Astrocyte (in vitro differentiated cells and primary cell): ENCODE measurements at regions not wholly inside any gene's neighbourhood (a gene's known extent, or its start where the extent isn't known, plus 50 kb on each side); places are given as distances from the start of the nearest gene placed in this dataset.

Experiments used
- DNase-seq: peaks from one replicate; pipeline ENCODE4 v3.0.0-alpha.2; 2010; ENCODE audit warnings: low read depth
- FAIRE-seq: peaks from 2 replicates; lab custom pipeline; 2011; peaks lifted over from hg19 to GRCh38; lab: Jason Lieb, UNC
- H2AFZ ChIP-seq: 2 replicates; pipeline ENCODE4 v1.6.0; 2012; ENCODE audit warnings: low read depth, low read length, inconsistent platforms
- H3K27ac ChIP-seq: 2 replicates; pipeline ENCODE4 v1.5.1; 2011; ENCODE audit warnings: low read depth, low read length, inconsistent platforms
- H3K27me3 ChIP-seq: 2 replicates; pipeline ENCODE4 v1.6.0; 2011; ENCODE audit warnings: low read length, inconsistent platforms; ENCODE audit not compliant: insufficient read depth
- H3K36me3 ChIP-seq: 2 replicates; pipeline ENCODE4 v1.5.1; 2011; ENCODE audit warnings: low read length, inconsistent platforms; ENCODE audit not compliant: insufficient read depth
- H3K4me1 ChIP-seq: 2 replicates; pipeline ENCODE4 v1.5.1; 2011; ENCODE audit warnings: low read length, inconsistent platforms; ENCODE audit not compliant: insufficient read depth
- H3K4me2 ChIP-seq: 2 replicates; pipeline ENCODE4 v1.6.0; 2012; ENCODE audit warnings: low read length, inconsistent platforms
- H3K4me3 ChIP-seq: 2 replicates; pipeline ENCODE4 v1.5.1; 2011; ENCODE audit warnings: low read depth, mild to moderate bottlenecking, low read length, inconsistent platforms; ENCODE audit not compliant: insufficient read depth
- H3K79me2 ChIP-seq: 2 replicates; pipeline ENCODE4 v1.6.0; 2012; ENCODE audit warnings: mild to moderate bottlenecking, low read length, inconsistent platforms; ENCODE audit not compliant: insufficient read depth
- H3K9ac ChIP-seq: 2 replicates; pipeline ENCODE4 v1.6.0; 2012; ENCODE audit warnings: mild to moderate bottlenecking, low read length, inconsistent platforms
- H3K9me3 ChIP-seq: 2 replicates; pipeline ENCODE4 v1.5.1; 2012; ENCODE audit warnings: low read depth, mild to moderate bottlenecking, low read length, inconsistent platforms; ENCODE audit not compliant: insufficient read depth
- H4K20me1 ChIP-seq: 2 replicates; pipeline ENCODE4 v1.6.0; 2012; ENCODE audit warnings: low read length, inconsistent platforms; ENCODE audit not compliant: insufficient read depth
- H3K27ac Mint-ChIP-seq: one replicate; pipeline ENCODE4 v1.8.0; 2021; ENCODE audit warnings: mild to moderate bottlenecking, mixed read lengths; ENCODE audit not compliant: unreplicated experiment
- H3K27me3 Mint-ChIP-seq: one replicate; pipeline ENCODE4 v1.8.0; 2021; ENCODE audit warnings: low read depth, mixed read lengths; ENCODE audit not compliant: unreplicated experiment
- H3K36me3 Mint-ChIP-seq: one replicate; pipeline ENCODE4 v1.8.0; 2021; ENCODE audit warnings: low read depth, mixed read lengths; ENCODE audit not compliant: unreplicated experiment
- H3K4me1 Mint-ChIP-seq: one replicate; pipeline ENCODE4 v1.8.0; 2021; ENCODE audit warnings: low read depth, mixed read lengths; ENCODE audit not compliant: unreplicated experiment
- H3K4me3 Mint-ChIP-seq: one replicate; pipeline ENCODE4 v1.8.0; 2021; ENCODE audit warnings: mild to moderate bottlenecking, moderate library complexity, mixed read lengths; ENCODE audit not compliant: unreplicated experiment
- H3K9me3 Mint-ChIP-seq: one replicate; pipeline ENCODE4 v1.8.0; 2021; ENCODE audit warnings: mild to moderate bottlenecking, mixed read lengths; ENCODE audit not compliant: unreplicated experiment
- CTCF ChIP-seq: IDR thresholded peaks from 2 replicates; pipeline ENCODE4 v1.5.1; 2011; ENCODE audit warnings: low read depth, mild to moderate bottlenecking, inconsistent platforms, low read length, moderate library complexity; ENCODE audit not compliant: insufficient read depth
- EZH2 ChIP-seq: IDR thresholded peaks from 2 replicates; pipeline ENCODE4 v1.6.1; 2012; ENCODE audit warnings: mild to moderate bottlenecking, low read length, inconsistent platforms; ENCODE audit not compliant: insufficient read depth

- no peaks in the 10 kb centered on the region for H4K20me1 ChIP-seq
- H3K27ac Mint-ChIP-seq = no peak overlapping the region
- no peaks in the 10 kb centered on the region for H3K27me3 ChIP-seq
- H3K4me3 Mint-ChIP-seq = no peak overlapping the region
- H3K9ac ChIP-seq = no peak overlapping the region
- H3K9me3 ChIP-seq = no peaks in the 10 kb centered on the region
- no peak overlapping the region for H3K4me3 ChIP-seq
- peaks cover 2% of the 10 kb centered on the region for H3K9me3 Mint-ChIP-seq
- H3K36me3 ChIP-seq = no peaks in the 10 kb centered on the region
- no peak for FAIRE-seq
- H3K36me3 Mint-ChIP-seq = no peaks in the 10 kb centered on the region
- no peaks in the 10 kb centered on the region for H3K4me1 Mint-ChIP-seq
- no peak overlapping the region for H2AFZ ChIP-seq
- H3K4me2 ChIP-seq = no peak overlapping the region
- H3K27ac ChIP-seq = no peak overlapping the region
- no peaks in the 10 kb centered on the region for H3K79me2 ChIP-seq
- DNase-seq = no peak
- TF ChIP-seq EZH2 (no peak), CTCF (no peak)
- no peaks in the 10 kb centered on the region for H3K4me1 ChIP-seq
- peaks cover 3% of the 10 kb centered on the region for H3K27me3 Mint-ChIP-seq
These were observed 381.2 kb downstream of the WDR72 start for GRCh38 chr15:53378096-53378800.

- H3K36me3 Mint-ChIP-seq = no peaks in the 10 kb centered on the region
- FAIRE-seq (no peak), DNase-seq (no peak)
- Histone ChIP-seq H3K27ac (no peak overlapping the region), H3K4me3 (no peak overlapping the region), H3K27me3 (no peaks in the 10 kb centered on the region), H3K79me2 (no peaks in the 10 kb centered on the region), H3K9ac (no peak overlapping the region), H4K20me1 (no peaks in the 10 kb centered on the region), H3K36me3 (no peaks in the 10 kb centered on the region), H3K4me1 (no peaks in the 10 kb centered on the region), H3K9me3 (no peaks in the 10 kb centered on the region), H3K4me2 (no peak overlapping the region), H2AFZ (no peak overlapping the region)
- TF ChIP-seq EZH2 (no peak), CTCF (no peak)
- H3K4me1 Mint-ChIP-seq = no peaks in the 10 kb centered on the region
- H3K4me3 Mint-ChIP-seq = no peak overlapping the region
- no peaks in the 10 kb centered on the region for H3K9me3 Mint-ChIP-seq
- H3K27me3 Mint-ChIP-seq = no peaks in the 10 kb centered on the region
- no peak overlapping the region for H3K27ac Mint-ChIP-seq
These were observed 391.7 kb downstream of the WDR72 start for GRCh38 chr15:53367740-53368139.

- H3K27ac ChIP-seq = no peak overlapping the region
- Mint-ChIP-seq H3K4me3 (no peak overlapping the region), H3K4me1 (no peaks in the 10 kb centered on the region), H3K27ac (no peak overlapping the region), H3K27me3 (peaks cover 4% of the 10 kb centered on the region), H3K9me3 (no peaks in the 10 kb centered on the region), H3K36me3 (no peaks in the 10 kb centered on the region)
- no peak overlapping the region for H3K4me2 ChIP-seq
- no peak overlapping the region for H2AFZ ChIP-seq
- no peak for TF ChIP-seq CTCF
- TF ChIP-seq EZH2 = no peak
- H4K20me1 ChIP-seq = no peaks in the 10 kb centered on the region
- H3K27me3 ChIP-seq = no peaks in the 10 kb centered on the region
- H3K36me3 ChIP-seq = no peaks in the 10 kb centered on the region
- H3K4me3 ChIP-seq = no peak overlapping the region
- no peak overlapping the region for H3K9ac ChIP-seq
- DNase-seq (no peak), FAIRE-seq (no peak)
- H3K4me1 ChIP-seq = no peaks in the 10 kb centered on the region
- no peaks in the 10 kb centered on the region for H3K79me2 ChIP-seq
- no peaks in the 10 kb centered on the region for H3K9me3 ChIP-seq
These were observed 398.6 kb downstream of the WDR72 start for GRCh38 chr15:53360881-53361280.
